DND-41 (cell line): ENCODE measurements at regions not wholly inside any gene's neighbourhood (a gene's known extent, or its start where the extent isn't known, plus 50 kb on each side); places are given as distances from the start of the nearest gene placed in this dataset.

Source experiments
- ATAC-seq: fragments of 200-7000 bp; cut with Tn5 transposase; 3 replicates; pipeline ENCODE4 v1.9.1; 2021; ENCODE audit warnings: low read depth; ENCODE audit not compliant: insufficient read depth
- DNase-seq: peaks from one replicate; pipeline ENCODE4 v3.0.0-alpha.2; 2020
- H2AFZ ChIP-seq: 2 replicates; pipeline ENCODE4 v1.6.0; 2012; ENCODE audit warnings: low read depth, low read length
- H3K27ac ChIP-seq: 2 replicates; pipeline ENCODE4 v1.5.1; 2012; ENCODE audit warnings: low read length, inconsistent platforms
- H3K27me3 ChIP-seq: fragments of 200-600 bp; sonication (generic); 2 replicates; pipeline ENCODE4 v1.6.0; 2012; ENCODE audit warnings: low read length, mild to moderate bottlenecking, inconsistent platforms; ENCODE audit not compliant: insufficient read depth, poor library complexity
- H3K36me3 ChIP-seq: 2 replicates; pipeline ENCODE4 v1.5.1; 2012; ENCODE audit warnings: low read length, inconsistent platforms; ENCODE audit not compliant: insufficient read depth
- H3K4me1 ChIP-seq: 2 replicates; pipeline ENCODE4 v1.5.1; 2012; ENCODE audit warnings: mild to moderate bottlenecking, low read length; ENCODE audit not compliant: insufficient read depth
- H3K4me2 ChIP-seq: 2 replicates; pipeline ENCODE4 v1.6.0; 2012; ENCODE audit warnings: mild to moderate bottlenecking, moderate library complexity, low read length, inconsistent platforms; ENCODE audit not compliant: insufficient read depth
- H3K4me3 ChIP-seq, 2 experiments: fragments of 200-600 bp in 1 of 2; shearing (Covaris generic) in 1 of 2; 2 replicates each; pipeline ENCODE4 v1.5.1; 2012 to 2016; ENCODE audit warnings: inconsistent platforms in 2 of 2, low read length in 2 of 2, mild to moderate bottlenecking in 2 of 2, low read depth in 1 of 2, moderate library complexity in 1 of 2
- H3K79me2 ChIP-seq: 2 replicates; pipeline ENCODE4 v1.6.0; 2012; ENCODE audit warnings: low read length, inconsistent platforms; ENCODE audit not compliant: insufficient read depth
- H3K9ac ChIP-seq: 2 replicates; pipeline ENCODE4 v1.6.0; 2012; ENCODE audit warnings: low read depth, mild to moderate bottlenecking, inconsistent platforms, low read length, moderate library complexity
- H3K9me3 ChIP-seq: 2 replicates; pipeline ENCODE4 v1.5.1; 2012; ENCODE audit warnings: low read length, moderate library complexity, mild to moderate bottlenecking, inconsistent platforms; ENCODE audit not compliant: insufficient read depth, severe bottlenecking
- H4K20me1 ChIP-seq: 2 replicates; pipeline ENCODE4 v1.6.0; 2012; ENCODE audit warnings: low read length; ENCODE audit not compliant: insufficient read depth
- EZH2 ChIP-seq: IDR thresholded peaks from 3 replicates; pipeline ENCODE4 v1.6.1; 2012; ENCODE audit warnings: borderline replicate concordance, low read depth, mild to moderate bottlenecking, moderate library complexity, low read length, inconsistent platforms; ENCODE audit not compliant: severe bottlenecking
- TF ChIP-seq, protein P1 (sequence below): IDR thresholded peaks from 2 replicates; pipeline ENCODE4 v1.5.1; 2012; ENCODE audit warnings: borderline replicate concordance, low read length, moderate library complexity, mild to moderate bottlenecking; ENCODE audit not compliant: poor library complexity, severe bottlenecking; ENCODE audit errors: extremely low read depth

DNA sequence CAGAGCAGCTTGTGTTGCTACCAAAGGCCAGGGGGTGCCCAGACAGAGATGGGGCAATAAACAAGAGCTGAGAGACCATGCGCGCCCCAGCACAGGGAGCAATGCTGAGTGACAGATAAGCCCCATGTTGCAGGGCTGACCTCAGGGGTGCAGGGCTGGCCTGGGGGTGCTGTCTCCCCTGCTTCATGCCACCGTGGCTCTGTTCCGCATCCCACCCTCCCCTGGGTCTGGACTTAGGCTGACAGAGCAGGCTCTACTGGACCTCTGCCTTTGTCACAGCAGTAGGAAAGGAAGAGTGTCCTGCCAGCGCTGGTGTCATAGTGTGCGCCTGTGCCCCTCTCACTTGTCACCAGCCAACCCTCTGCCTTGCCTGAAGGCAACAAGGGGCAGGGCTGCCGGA lies 67.4 kb upstream of the IQSEC1 start:
- no peak for DNase-seq
- H3K9ac ChIP-seq, result no peak overlapping the region
- no peaks in the 10 kb centered on the region for H3K27me3 ChIP-seq
- H3K27ac ChIP-seq, result no peak overlapping the region
- no peaks in the 10 kb centered on the region for H3K4me1 ChIP-seq
- H2AFZ ChIP-seq, result no peak overlapping the region
- no peak overlapping the region for H3K4me3 ChIP-seq
- peaks cover 11% of the 10 kb centered on the region for H4K20me1 ChIP-seq
- no peak overlapping the region for H3K4me2 ChIP-seq
- ATAC-seq, result no peak
- H3K79me2 ChIP-seq, result no peaks in the 10 kb centered on the region
- H3K9me3 ChIP-seq, result no peaks in the 10 kb centered on the region
- H3K36me3 ChIP-seq, result no peaks in the 10 kb centered on the region
- TF ChIP-seq, protein P1, sequence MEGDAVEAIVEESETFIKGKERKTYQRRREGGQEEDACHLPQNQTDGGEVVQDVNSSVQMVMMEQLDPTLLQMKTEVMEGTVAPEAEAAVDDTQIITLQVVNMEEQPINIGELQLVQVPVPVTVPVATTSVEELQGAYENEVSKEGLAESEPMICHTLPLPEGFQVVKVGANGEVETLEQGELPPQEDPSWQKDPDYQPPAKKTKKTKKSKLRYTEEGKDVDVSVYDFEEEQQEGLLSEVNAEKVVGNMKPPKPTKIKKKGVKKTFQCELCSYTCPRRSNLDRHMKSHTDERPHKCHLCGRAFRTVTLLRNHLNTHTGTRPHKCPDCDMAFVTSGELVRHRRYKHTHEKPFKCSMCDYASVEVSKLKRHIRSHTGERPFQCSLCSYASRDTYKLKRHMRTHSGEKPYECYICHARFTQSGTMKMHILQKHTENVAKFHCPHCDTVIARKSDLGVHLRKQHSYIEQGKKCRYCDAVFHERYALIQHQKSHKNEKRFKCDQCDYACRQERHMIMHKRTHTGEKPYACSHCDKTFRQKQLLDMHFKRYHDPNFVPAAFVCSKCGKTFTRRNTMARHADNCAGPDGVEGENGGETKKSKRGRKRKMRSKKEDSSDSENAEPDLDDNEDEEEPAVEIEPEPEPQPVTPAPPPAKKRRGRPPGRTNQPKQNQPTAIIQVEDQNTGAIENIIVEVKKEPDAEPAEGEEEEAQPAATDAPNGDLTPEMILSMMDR, result no peak
- TF ChIP-seq EZH2, result no peak

GRCh38 chr3:13139471-13140065 lies 66.3 kb upstream of the IQSEC1 start:
- no peak for ATAC-seq
- peaks cover 16% of the 10 kb centered on the region for H4K20me1 ChIP-seq
- H3K9ac ChIP-seq, result no peak overlapping the region
- no peaks in the 10 kb centered on the region for H3K9me3 ChIP-seq
- H3K4me3 ChIP-seq, result no peak overlapping the region
- no peaks in the 10 kb centered on the region for H3K4me1 ChIP-seq
- H3K36me3 ChIP-seq, result no peaks in the 10 kb centered on the region
- no peak overlapping the region for H3K4me2 ChIP-seq
- H2AFZ ChIP-seq, result no peak overlapping the region
- H3K27ac ChIP-seq, result no peak overlapping the region
- H3K27me3 ChIP-seq, result no peaks in the 10 kb centered on the region
- TF ChIP-seq, protein P1, result no peak
- TF ChIP-seq EZH2, result no peak
- H3K79me2 ChIP-seq, result no peaks in the 10 kb centered on the region
- DNase-seq, result no peak

DNA sequence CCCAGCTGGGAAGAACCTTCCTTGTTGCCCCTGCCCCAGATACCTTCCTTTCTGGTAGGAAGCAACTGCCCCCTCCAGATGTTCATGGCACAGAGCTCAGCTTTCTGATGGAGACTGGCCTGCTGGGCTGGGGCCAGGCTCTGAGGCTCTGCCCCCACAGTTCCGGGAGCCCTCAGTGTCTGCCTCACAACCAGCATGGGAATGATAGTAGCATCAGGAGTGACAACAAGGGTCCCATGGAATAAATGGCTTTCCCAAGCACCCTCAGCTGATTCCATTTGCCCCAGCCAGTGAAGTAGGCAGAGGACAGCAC lies 65.6 kb upstream of the IQSEC1 start:
- no peaks in the 10 kb centered on the region for H3K36me3 ChIP-seq
- no peak overlapping the region for H2AFZ ChIP-seq
- ATAC-seq, result no peak
- peaks cover 20% of the 10 kb centered on the region for H4K20me1 ChIP-seq
- TF ChIP-seq, protein P1, result no peak
- no peak for TF ChIP-seq EZH2
- no peak for DNase-seq
- no peaks in the 10 kb centered on the region for H3K4me1 ChIP-seq
- H3K27me3 ChIP-seq, result no peaks in the 10 kb centered on the region
- no peak overlapping the region for H3K4me2 ChIP-seq
- H3K9me3 ChIP-seq, result no peaks in the 10 kb centered on the region
- no peaks in the 10 kb centered on the region for H3K79me2 ChIP-seq
- H3K27ac ChIP-seq, result no peak overlapping the region
- no peak overlapping the region for H3K9ac ChIP-seq
- H3K4me3 ChIP-seq, result no peak overlapping the region
